ENCODE measurements at regions not wholly inside any gene's neighbourhood (a gene's known extent, or its start where the extent isn't known, plus 50 kb on each side); places are given as distances from the start of the nearest gene placed in this dataset.
"Not testable (repeated sequence)": the region's sequence is repeated elsewhere in the genome, so short reads cannot be mapped to it uniquely, and the experiment has no call there.

DNA sequence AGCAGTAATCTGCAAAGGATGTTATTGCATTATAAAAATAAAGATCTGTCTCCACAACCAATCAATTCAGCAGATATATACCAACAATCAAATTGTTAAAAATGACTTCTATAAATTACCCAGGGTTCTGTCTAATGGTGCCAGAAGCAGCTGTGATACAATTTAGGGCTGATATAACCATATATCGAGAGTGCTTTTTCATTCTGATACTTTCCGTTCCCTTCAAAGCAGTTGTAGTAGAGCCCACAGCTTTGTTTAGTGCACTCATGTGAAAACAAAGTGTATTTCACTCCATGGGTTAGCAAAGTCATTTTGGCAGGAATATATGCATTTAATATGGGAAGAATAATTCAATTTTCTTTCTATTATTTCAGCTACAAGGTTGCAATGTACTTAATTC is 83.1 kb upstream of the CHCHD3 start:
- H3K9me3 ChIP-seq (ENCODE audit: insufficient read depth, low read depth, low read length) = no peaks in the 10 kb centered on the region
- H3K4me1 ChIP-seq (ENCODE audit: insufficient read depth, low read length, poor library complexity, severe bottlenecking) = no peaks in the 10 kb centered on the region
- H2AFZ ChIP-seq (ENCODE audit: low read length) = no peak overlapping the region
- H4K20me1 ChIP-seq (ENCODE audit: insufficient read depth, low read length, poor library complexity, severe bottlenecking) = no peaks in the 10 kb centered on the region
- H3K36me3 ChIP-seq (ENCODE audit: insufficient read depth, low read length) = no peaks in the 10 kb centered on the region
- H3K27me3 ChIP-seq (ENCODE audit: insufficient read depth, low read length, poor library complexity, severe bottlenecking) = no peaks in the 10 kb centered on the region
- no peak overlapping the region for H3K4me2 ChIP-seq (ENCODE audit: low read depth, low read length, poor library complexity, severe bottlenecking)
- H3K9me2 ChIP-seq (replicated peaks; ENCODE audit: low read depth, low read length) = no peaks in the 10 kb centered on the region
- H3K9ac ChIP-seq (ENCODE audit: low read depth, low read length, poor library complexity, severe bottlenecking) = no peak overlapping the region
- TF ChIP-seq EZH2phosphoT487 (IDR thresholded peaks at IDR 0.05; ENCODE audit: borderline replicate concordance) = no peak
- TF ChIP-seq, protein P1, sequence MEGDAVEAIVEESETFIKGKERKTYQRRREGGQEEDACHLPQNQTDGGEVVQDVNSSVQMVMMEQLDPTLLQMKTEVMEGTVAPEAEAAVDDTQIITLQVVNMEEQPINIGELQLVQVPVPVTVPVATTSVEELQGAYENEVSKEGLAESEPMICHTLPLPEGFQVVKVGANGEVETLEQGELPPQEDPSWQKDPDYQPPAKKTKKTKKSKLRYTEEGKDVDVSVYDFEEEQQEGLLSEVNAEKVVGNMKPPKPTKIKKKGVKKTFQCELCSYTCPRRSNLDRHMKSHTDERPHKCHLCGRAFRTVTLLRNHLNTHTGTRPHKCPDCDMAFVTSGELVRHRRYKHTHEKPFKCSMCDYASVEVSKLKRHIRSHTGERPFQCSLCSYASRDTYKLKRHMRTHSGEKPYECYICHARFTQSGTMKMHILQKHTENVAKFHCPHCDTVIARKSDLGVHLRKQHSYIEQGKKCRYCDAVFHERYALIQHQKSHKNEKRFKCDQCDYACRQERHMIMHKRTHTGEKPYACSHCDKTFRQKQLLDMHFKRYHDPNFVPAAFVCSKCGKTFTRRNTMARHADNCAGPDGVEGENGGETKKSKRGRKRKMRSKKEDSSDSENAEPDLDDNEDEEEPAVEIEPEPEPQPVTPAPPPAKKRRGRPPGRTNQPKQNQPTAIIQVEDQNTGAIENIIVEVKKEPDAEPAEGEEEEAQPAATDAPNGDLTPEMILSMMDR (conservative IDR thresholded peaks at IDR 0.05; ENCODE audit: low read length) = no peak
- no peaks in the 10 kb centered on the region for H3F3A ChIP-seq (ENCODE audit: low read depth)
- no peak overlapping the region for H3K4me3 ChIP-seq (ENCODE audit: low read length, poor library complexity, severe bottlenecking)
- H3K79me2 ChIP-seq (ENCODE audit: insufficient read depth, low read length) = no peaks in the 10 kb centered on the region

DNA sequence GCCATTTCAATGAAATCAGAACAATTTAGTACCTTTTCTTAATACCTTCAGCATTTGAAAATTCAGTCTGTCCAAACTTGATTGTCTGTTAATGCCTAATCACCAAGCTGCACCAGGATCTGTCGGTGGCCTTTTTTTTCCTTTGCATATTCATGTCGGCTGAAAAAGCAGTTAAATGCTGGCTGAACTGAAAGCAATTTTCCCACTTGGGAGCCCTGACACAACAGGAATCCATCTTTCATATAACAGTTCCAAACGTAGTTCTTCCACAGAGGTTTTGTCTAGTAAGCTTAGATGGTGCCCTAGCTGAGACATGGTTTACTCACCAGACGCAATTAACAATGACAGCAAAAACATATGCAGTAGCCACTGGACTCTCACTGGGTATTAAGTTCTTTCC is 83.6 kb upstream of the CHCHD3 start:
- Histone ChIP-seq H3K4me3 (ENCODE audit: low read length, poor library complexity, severe bottlenecking) (no peak overlapping the region), H3K9me2 (replicated peaks; ENCODE audit: low read depth, low read length) (no peaks in the 10 kb centered on the region), H3K4me2 (ENCODE audit: low read depth, low read length, poor library complexity, severe bottlenecking) (no peak overlapping the region), H4K20me1 (ENCODE audit: insufficient read depth, low read length, poor library complexity, severe bottlenecking) (no peaks in the 10 kb centered on the region), H2AFZ (ENCODE audit: low read length) (no peak overlapping the region), H3K9me3 (ENCODE audit: insufficient read depth, low read depth, low read length) (no peaks in the 10 kb centered on the region), H3K9ac (ENCODE audit: low read depth, low read length, poor library complexity, severe bottlenecking) (no peak overlapping the region), H3K27me3 (ENCODE audit: insufficient read depth, low read length, poor library complexity, severe bottlenecking) (no peaks in the 10 kb centered on the region), H3F3A (ENCODE audit: low read depth) (no peaks in the 10 kb centered on the region), H3K79me2 (ENCODE audit: insufficient read depth, low read length) (no peaks in the 10 kb centered on the region), H3K36me3 (ENCODE audit: insufficient read depth, low read length) (no peaks in the 10 kb centered on the region), H3K4me1 (ENCODE audit: insufficient read depth, low read length, poor library complexity, severe bottlenecking) (no peaks in the 10 kb centered on the region)
- TF ChIP-seq EZH2phosphoT487 (IDR thresholded peaks at IDR 0.05; ENCODE audit: borderline replicate concordance) = no peak
- TF ChIP-seq, protein P1 (conservative IDR thresholded peaks at IDR 0.05; ENCODE audit: low read length) = no peak

DNA sequence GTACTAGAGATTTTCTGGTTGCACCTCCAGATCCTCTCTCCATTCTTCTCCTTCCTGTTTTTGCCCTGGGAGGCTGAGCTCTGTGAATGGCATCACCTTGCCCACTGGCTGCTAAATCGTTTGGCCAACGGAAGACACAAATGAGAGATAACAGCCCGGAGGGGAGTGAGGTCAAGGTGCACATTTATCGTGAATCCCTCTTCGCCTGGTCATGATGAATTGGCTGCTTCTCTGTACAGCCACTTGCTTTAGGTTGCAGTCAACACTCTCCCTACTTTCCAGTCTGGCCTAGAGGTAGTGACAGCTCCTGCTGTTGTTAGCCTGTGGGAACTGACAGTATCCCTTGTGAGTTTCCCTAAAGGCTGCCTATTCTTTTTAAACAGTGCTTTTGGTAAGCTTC is 85.4 kb upstream of the CHCHD3 start:
- Histone ChIP-seq H3K4me3 (ENCODE audit: low read length, poor library complexity, severe bottlenecking) (no peak overlapping the region), H3K27me3 (ENCODE audit: insufficient read depth, low read length, poor library complexity, severe bottlenecking) (no peaks in the 10 kb centered on the region), H3K9me3 (ENCODE audit: insufficient read depth, low read depth, low read length) (no peaks in the 10 kb centered on the region), H3K79me2 (ENCODE audit: insufficient read depth, low read length) (no peaks in the 10 kb centered on the region), H3F3A (ENCODE audit: low read depth) (no peaks in the 10 kb centered on the region), H4K20me1 (ENCODE audit: insufficient read depth, low read length, poor library complexity, severe bottlenecking) (no peaks in the 10 kb centered on the region), H3K9ac (ENCODE audit: low read depth, low read length, poor library complexity, severe bottlenecking) (no peak overlapping the region), H2AFZ (ENCODE audit: low read length) (no peak overlapping the region), H3K4me2 (ENCODE audit: low read depth, low read length, poor library complexity, severe bottlenecking) (no peak overlapping the region), H3K36me3 (ENCODE audit: insufficient read depth, low read length) (no peaks in the 10 kb centered on the region), H3K9me2 (replicated peaks; ENCODE audit: low read depth, low read length) (no peaks in the 10 kb centered on the region), H3K4me1 (ENCODE audit: insufficient read depth, low read length, poor library complexity, severe bottlenecking) (no peaks in the 10 kb centered on the region)
- TF ChIP-seq EZH2phosphoT487 (IDR thresholded peaks at IDR 0.05; ENCODE audit: borderline replicate concordance) = no peak

DNA sequence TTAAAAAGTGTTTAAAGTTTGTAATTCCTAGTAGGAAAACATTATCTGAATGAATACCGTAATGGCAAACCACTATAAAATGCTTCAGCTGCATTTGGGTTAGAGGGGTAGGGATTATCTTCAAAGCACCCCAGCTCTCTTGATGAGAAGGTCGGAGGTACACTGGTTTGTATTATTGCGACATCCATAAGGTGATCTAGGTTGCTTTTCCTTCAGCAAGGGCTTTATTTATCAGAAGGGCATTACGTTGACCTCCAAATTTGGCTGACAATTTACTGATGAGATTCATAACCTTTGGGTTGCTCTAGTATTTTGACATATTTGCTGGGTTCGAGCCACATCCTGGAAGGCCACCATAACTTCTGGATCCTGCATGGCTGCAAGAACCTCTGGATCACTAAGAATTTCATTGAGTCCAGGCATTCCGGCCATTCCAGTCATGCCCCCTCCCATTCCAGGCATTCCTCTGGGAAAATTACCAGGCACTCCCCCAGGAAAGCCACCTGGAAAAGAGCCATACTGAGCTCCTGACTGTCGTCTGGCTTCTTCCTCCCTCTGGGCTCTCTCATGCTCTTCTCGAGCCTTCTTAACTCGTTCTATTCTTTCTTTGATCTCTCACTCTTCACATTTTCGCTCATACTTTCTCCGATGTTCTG is 83.6 kb upstream of the EXOC4 start:
- H3K27me3 ChIP-seq (ENCODE audit: insufficient read depth, low read length, poor library complexity, severe bottlenecking); H3K4me1 ChIP-seq (ENCODE audit: insufficient read depth, low read length, poor library complexity, severe bottlenecking); H3K9me2 ChIP-seq (replicated peaks; ENCODE audit: low read depth, low read length); H3K9me3 ChIP-seq (ENCODE audit: insufficient read depth, low read depth, low read length); H3K4me3 ChIP-seq (ENCODE audit: low read length, poor library complexity, severe bottlenecking); H3K9ac ChIP-seq (ENCODE audit: low read depth, low read length, poor library complexity, severe bottlenecking); H3K36me3 ChIP-seq (ENCODE audit: insufficient read depth, low read length); H3K4me2 ChIP-seq (ENCODE audit: low read depth, low read length, poor library complexity, severe bottlenecking); H3K79me2 ChIP-seq (ENCODE audit: insufficient read depth, low read length); H3F3A ChIP-seq (ENCODE audit: low read depth); H4K20me1 ChIP-seq (ENCODE audit: insufficient read depth, low read length, poor library complexity, severe bottlenecking); H2AFZ ChIP-seq (ENCODE audit: low read length): not testable (repeated sequence)

DNA sequence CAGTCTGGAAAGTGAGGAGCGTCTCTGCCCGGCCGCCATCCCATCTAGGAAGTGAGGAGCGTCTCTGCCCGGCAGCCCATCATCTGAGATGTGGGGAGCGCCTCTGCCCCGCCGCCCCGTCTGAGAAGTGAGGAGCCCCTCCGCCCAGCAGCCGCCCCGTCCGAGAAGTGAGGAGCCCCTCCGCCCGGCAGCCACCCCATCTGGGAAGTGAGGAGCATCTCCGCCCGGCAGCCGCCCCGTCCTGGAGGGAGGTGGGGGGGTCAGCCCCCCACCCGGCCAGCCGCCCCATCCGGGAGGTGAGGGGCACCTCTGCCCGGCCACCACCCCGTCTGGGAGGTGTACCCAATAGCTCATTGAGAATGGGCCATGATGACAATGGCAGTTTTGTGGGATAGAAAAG is 75.4 kb upstream of the EXOC4 start:
- H3K27me3 ChIP-seq (ENCODE audit: insufficient read depth, low read length, poor library complexity, severe bottlenecking); H3K4me2 ChIP-seq (ENCODE audit: low read depth, low read length, poor library complexity, severe bottlenecking); H3K9ac ChIP-seq (ENCODE audit: low read depth, low read length, poor library complexity, severe bottlenecking); H3K36me3 ChIP-seq (ENCODE audit: insufficient read depth, low read length); H2AFZ ChIP-seq (ENCODE audit: low read length); H4K20me1 ChIP-seq (ENCODE audit: insufficient read depth, low read length, poor library complexity, severe bottlenecking); H3K4me3 ChIP-seq (ENCODE audit: low read length, poor library complexity, severe bottlenecking); H3K79me2 ChIP-seq (ENCODE audit: insufficient read depth, low read length); H3K4me1 ChIP-seq (ENCODE audit: insufficient read depth, low read length, poor library complexity, severe bottlenecking); H3K9me2 ChIP-seq (replicated peaks; ENCODE audit: low read depth, low read length); H3F3A ChIP-seq (ENCODE audit: low read depth); H3K9me3 ChIP-seq (ENCODE audit: insufficient read depth, low read depth, low read length): not testable (repeated sequence)

Measured in Loucy (cell line).